ENCODE measurements at regions not wholly inside any gene's neighbourhood (a gene's known extent, or its start where the extent isn't known, plus 50 kb on each side); places are given as distances from the start of the nearest gene placed in this dataset.

- DNase-seq (ENCODE audit: low read depth, low spot score), result no peak
- ChIA-PET CTCF (no interaction called here), POLR2A (no interaction called here)
- Histone ChIP-seq H3K9me3 (ENCODE audit: control insufficient read depth, insufficient read depth, low read length) (peaks cover 9% of the 10 kb centered on the region), H3K4me3 (ENCODE audit: low read depth, low read length) (no peak overlapping the region), H3K27me3 (ENCODE audit: control insufficient read depth, insufficient read depth, low read length) (no peaks in the 10 kb centered on the region), H3K27ac (ENCODE audit: low read depth, low read length) (no peak overlapping the region)
- no peak for TF ChIP-seq CTCF (IDR thresholded peaks at IDR 0.05; ENCODE audit: low read depth, low read length)
These were observed 828.8 kb upstream of the SEL1L start for GRCh38 chr14:82362452-82362851.

GRCh38 chr14:82365471-82365870, 831.8 kb upstream of the SEL1L start:
- no peak overlapping the region for H3K4me3 ChIP-seq (ENCODE audit: low read depth, low read length)
- TF ChIP-seq CTCF (IDR thresholded peaks at IDR 0.05; ENCODE audit: low read depth, low read length), result no peak
- peaks cover 19% of the 10 kb centered on the region for H3K9me3 ChIP-seq (ENCODE audit: control insufficient read depth, insufficient read depth, low read length)
- H3K27me3 ChIP-seq (ENCODE audit: control insufficient read depth, insufficient read depth, low read length), result no peaks in the 10 kb centered on the region
- ChIA-PET POLR2A (no interaction called here), CTCF (no interaction called here)
- DNase-seq (ENCODE audit: low read depth, low spot score), result no peak
- no peak overlapping the region for H3K27ac ChIP-seq (ENCODE audit: low read depth, low read length)

DNA sequence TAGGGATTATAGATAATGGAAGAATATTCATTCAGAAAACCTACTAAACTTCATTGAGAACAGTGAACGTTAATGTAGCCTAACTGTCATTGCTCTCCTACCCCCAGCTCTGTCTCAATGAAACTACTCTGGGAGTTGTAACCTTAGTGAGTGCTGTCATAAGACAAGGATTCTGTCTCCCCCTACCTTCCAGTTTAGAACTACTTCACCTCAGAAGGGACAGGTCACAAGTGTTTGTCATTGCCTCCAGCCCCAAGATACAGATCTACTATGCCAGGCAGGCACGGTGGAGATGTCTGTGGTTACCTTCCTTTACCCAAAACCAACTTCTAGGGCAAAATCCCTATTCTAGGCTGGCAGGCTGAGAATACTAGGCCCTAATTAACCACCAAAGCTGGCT, 833.1 kb upstream of the SEL1L start:
- Histone ChIP-seq H3K9me3 (ENCODE audit: control insufficient read depth, insufficient read depth, low read length) (peaks cover 23% of the 10 kb centered on the region; the same call in 1 of the 2 replicates), H3K4me3 (ENCODE audit: low read depth, low read length) (no peak overlapping the region), H3K27ac (ENCODE audit: low read depth, low read length) (no peak overlapping the region), H3K27me3 (ENCODE audit: control insufficient read depth, insufficient read depth, low read length) (no peaks in the 10 kb centered on the region)
- ChIA-PET CTCF (no interaction called here), POLR2A (no interaction called here)
- no peak for DNase-seq (ENCODE audit: low read depth, low spot score)
- TF ChIP-seq CTCF (IDR thresholded peaks at IDR 0.05; ENCODE audit: low read depth, low read length), result no peak

- H3K4me3 ChIP-seq (ENCODE audit: low read depth, low read length), result no peak overlapping the region
- H3K27ac ChIP-seq (ENCODE audit: low read depth, low read length), result no peak overlapping the region
- H3K9me3 ChIP-seq (ENCODE audit: control insufficient read depth, insufficient read depth, low read length), result no peaks in the 10 kb centered on the region
- H3K27me3 ChIP-seq (ENCODE audit: control insufficient read depth, insufficient read depth, low read length), result no peaks in the 10 kb centered on the region
- TF ChIP-seq CTCF (IDR thresholded peaks at IDR 0.05; ENCODE audit: low read depth, low read length), result no peak
- CTCF ChIA-PET, result no interaction called here
- DNase-seq (ENCODE audit: low read depth, low spot score), result no peak
- POLR2A ChIA-PET, result no interaction called here
These were observed 845.6 kb upstream of the SEL1L start for GRCh38 chr14:82379291-82379690.

- H3K27me3 ChIP-seq (ENCODE audit: control insufficient read depth, insufficient read depth, low read length), result no peaks in the 10 kb centered on the region
- no peak for DNase-seq (ENCODE audit: low read depth, low spot score)
- ChIA-PET CTCF (no interaction called here), POLR2A (no interaction called here)
- TF ChIP-seq CTCF (IDR thresholded peaks at IDR 0.05; ENCODE audit: low read depth, low read length), result no peak
- no peak overlapping the region for H3K27ac ChIP-seq (ENCODE audit: low read depth, low read length)
- H3K9me3 ChIP-seq (ENCODE audit: control insufficient read depth, insufficient read depth, low read length), result peaks cover 5% of the 10 kb centered on the region
- no peak overlapping the region for H3K4me3 ChIP-seq (ENCODE audit: low read depth, low read length)
These were observed 851.4 kb upstream of the SEL1L start for GRCh38 chr14:82385048-82385447.
